ENCODE measurements at regions not wholly inside any gene's neighbourhood (a gene's known extent, or its start where the extent isn't known, plus 50 kb on each side); places are given as distances from the start of the nearest gene placed in this dataset.

DNA sequence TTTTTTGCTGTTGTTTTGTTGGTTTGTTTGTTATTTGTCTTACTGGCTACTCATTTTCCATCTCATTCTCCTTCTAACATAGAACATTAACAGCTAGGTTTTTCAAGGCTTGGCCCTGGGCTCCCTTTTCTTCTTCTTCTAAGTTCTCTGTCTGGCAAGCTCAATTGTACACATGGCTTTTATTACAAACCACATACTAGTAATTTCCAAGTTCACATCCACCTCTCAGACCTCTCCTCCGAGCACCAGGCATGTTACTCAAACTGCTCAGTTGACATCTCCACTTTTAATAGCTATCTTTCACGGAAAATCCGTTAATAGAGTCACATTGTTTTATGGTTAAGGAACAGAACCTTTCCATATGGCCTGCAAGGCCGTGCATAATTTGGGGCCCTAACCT lies 736.9 kb upstream of the ADAMTS5 start:
- no peak overlapping the region for H3K4me3 ChIP-seq (ENCODE audit: low read depth, low read length)
- no peak overlapping the region for H3K27ac ChIP-seq (ENCODE audit: low read depth, low read length)
- no peaks in the 10 kb centered on the region for H3K79me2 ChIP-seq (ENCODE audit: control insufficient read depth, insufficient read depth, low read length, unreplicated experiment)
- H3K27me3 ChIP-seq (ENCODE audit: insufficient read depth, low read length) = no peaks in the 10 kb centered on the region
- H3K4me1 ChIP-seq (ENCODE audit: control insufficient read depth, insufficient read depth, low read length, unreplicated experiment) = peaks cover 6% of the 10 kb centered on the region
- no peaks in the 10 kb centered on the region for H3K36me3 ChIP-seq (ENCODE audit: insufficient read depth, low read length)
- H2AFZ ChIP-seq (ENCODE audit: low read length, unreplicated experiment) = no peak overlapping the region

DNA sequence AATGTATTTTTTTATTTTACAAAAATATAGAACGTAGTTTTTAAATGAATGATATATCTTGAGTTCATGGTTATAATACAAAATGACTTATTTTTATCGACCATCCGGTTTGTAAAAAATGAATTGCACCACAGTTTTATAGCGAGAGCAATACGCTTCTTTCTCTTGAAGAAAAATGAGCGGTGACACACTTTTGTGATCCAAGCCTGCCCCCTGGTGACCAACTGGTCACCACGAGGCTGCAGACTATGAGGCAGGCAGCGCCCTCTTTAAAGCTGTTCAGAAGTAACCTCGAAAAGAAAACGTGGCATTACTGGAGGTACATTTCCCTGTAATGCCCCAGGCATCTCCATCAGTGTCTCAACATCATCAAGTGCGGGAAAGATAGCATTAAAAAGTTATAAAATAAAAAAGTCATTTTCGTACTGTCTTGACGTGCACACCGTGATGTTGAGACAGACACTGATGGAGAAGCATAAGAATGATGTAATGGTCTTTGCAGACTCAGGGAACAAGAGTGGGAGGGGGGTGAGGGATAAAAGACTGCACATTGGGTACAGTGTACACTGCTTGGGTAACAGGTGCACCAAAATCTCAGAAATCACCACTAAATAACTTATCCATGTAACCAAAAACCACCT lies 734.2 kb upstream of the ADAMTS5 start:
- H2AFZ ChIP-seq (ENCODE audit: low read length, unreplicated experiment) = no peak overlapping the region

DNA sequence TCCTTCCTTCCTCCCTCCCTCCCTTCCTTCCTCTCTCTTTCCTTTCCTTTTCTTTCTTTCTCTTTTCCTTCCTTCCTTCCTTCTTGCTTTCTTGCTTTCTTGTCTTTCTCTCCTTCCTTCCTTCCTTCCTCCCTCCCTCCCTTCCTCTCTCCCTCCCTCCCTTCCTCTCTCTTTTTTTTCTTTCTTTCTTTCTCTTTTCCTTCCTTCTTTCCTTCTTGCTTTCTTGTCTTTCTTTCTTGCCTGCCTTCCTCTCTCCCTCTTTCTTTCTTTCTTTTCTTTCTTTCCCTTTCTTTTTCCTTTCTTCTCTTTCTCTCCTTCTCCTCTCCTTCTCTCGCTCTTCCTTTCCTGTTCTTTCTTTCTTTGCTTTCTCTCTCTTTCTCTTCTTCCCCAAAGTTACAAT lies 728.4 kb upstream of the ADAMTS5 start:
- Histone ChIP-seq H3K27ac (ENCODE audit: low read depth, low read length) (no peak overlapping the region), H3K79me2 (ENCODE audit: control insufficient read depth, insufficient read depth, low read length, unreplicated experiment) (no peaks in the 10 kb centered on the region), H2AFZ (ENCODE audit: low read length, unreplicated experiment) (no peak overlapping the region), H3K36me3 (ENCODE audit: insufficient read depth, low read length) (no peaks in the 10 kb centered on the region), H3K27me3 (ENCODE audit: insufficient read depth, low read length) (no peaks in the 10 kb centered on the region), H3K4me1 (ENCODE audit: control insufficient read depth, insufficient read depth, low read length, unreplicated experiment) (peaks cover 6% of the 10 kb centered on the region), H3K4me3 (ENCODE audit: low read depth, low read length) (no peak overlapping the region)

More for the DNA sequence above, 734.2 kb upstream of the ADAMTS5 start:
- Histone ChIP-seq H3K27me3 (ENCODE audit: insufficient read depth, low read length) (no peaks in the 10 kb centered on the region), H3K4me3 (ENCODE audit: low read depth, low read length) (no peak overlapping the region), H3K4me1 (ENCODE audit: control insufficient read depth, insufficient read depth, low read length, unreplicated experiment) (peaks cover 6% of the 10 kb centered on the region), H3K79me2 (ENCODE audit: control insufficient read depth, insufficient read depth, low read length, unreplicated experiment) (no peaks in the 10 kb centered on the region), H3K36me3 (ENCODE audit: insufficient read depth, low read length) (no peaks in the 10 kb centered on the region), H3K27ac (ENCODE audit: low read depth, low read length) (peak overlapping the region; percentile 51; the same call in 1 of the 2 replicates)

DNA sequence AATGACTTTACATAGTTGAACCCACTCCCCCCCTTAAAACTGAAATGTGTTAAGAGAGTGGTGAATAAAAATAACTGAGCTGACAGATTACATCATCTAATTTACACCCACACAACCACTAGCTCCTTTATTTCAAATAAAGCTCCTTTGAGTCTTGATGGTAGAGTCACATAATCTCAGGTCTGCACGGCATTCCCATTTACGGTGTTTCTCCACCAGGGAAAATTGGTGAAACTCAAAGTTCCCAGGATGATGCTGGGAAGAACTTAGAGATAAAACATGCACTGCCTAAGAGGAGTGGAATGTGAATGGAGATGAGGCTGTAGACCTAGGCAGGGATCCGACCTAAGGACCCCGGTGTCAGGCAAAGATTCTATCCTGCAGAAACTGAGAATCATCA lies 727.8 kb upstream of the ADAMTS5 start:
- Histone ChIP-seq H3K4me1 (ENCODE audit: control insufficient read depth, insufficient read depth, low read length, unreplicated experiment) (peaks cover 4% of the 10 kb centered on the region), H3K79me2 (ENCODE audit: control insufficient read depth, insufficient read depth, low read length, unreplicated experiment) (no peaks in the 10 kb centered on the region), H3K36me3 (ENCODE audit: insufficient read depth, low read length) (no peaks in the 10 kb centered on the region), H3K4me3 (ENCODE audit: low read depth, low read length) (no peak overlapping the region), H3K27me3 (ENCODE audit: insufficient read depth, low read length) (no peaks in the 10 kb centered on the region), H2AFZ (ENCODE audit: low read length, unreplicated experiment) (no peak overlapping the region), H3K27ac (ENCODE audit: low read depth, low read length) (no peak overlapping the region)

DNA sequence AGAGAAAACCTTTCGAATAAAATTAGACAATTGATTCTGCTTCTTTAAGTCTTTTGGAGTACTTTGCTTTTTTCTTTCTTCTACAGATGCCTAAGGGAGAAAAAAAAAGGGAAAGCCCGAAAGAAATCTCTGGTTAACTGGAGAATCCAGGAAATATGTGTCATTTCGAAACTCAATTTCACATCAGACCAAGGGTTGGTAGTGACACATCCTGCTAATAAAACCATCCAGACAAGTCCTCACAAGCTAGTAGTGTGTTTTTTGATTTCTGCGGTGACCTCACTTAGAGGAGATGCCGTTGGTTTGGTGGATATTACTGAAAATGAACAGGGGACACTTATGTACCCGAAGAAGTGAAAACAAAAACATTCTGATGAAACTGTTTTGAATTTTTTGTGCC lies 726.5 kb upstream of the ADAMTS5 start:
- Histone ChIP-seq H3K27me3 (ENCODE audit: insufficient read depth, low read length) (no peaks in the 10 kb centered on the region), H3K27ac (ENCODE audit: low read depth, low read length) (peak overlapping the region; percentile 77), H2AFZ (ENCODE audit: low read length, unreplicated experiment) (peak overlapping the region; percentile 52), H3K79me2 (ENCODE audit: control insufficient read depth, insufficient read depth, low read length, unreplicated experiment) (no peaks in the 10 kb centered on the region), H3K4me3 (ENCODE audit: low read depth, low read length) (no peak overlapping the region), H3K4me1 (ENCODE audit: control insufficient read depth, insufficient read depth, low read length, unreplicated experiment) (peaks cover 4% of the 10 kb centered on the region), H3K36me3 (ENCODE audit: insufficient read depth, low read length) (0 out of 2 replicates have a peak, but pooled peaks cover 2% of the 10 kb centered on the region)

DNA sequence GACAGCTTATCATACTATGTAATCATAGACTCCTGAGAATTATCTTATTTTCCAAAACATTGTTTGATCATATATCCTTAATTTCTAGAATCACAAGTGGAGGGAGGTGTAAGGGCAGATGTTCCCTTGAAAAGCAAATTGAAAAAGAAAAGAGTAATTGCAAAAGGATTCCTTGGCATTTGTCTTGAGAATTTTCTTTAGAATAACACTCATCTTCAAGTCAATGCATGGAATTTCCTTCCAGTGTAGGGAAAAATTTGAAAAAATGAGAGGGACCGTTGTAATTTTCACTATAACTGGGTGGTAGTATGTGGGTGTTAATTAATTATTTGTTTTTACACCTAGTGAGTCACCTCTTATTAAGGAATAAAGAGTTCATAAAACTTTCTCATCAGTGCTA lies 724.6 kb upstream of the ADAMTS5 start:
- H3K36me3 ChIP-seq (ENCODE audit: insufficient read depth, low read length) = 0 out of 2 replicates have a peak, but pooled peaks cover 10% of the 10 kb centered on the region
- no peak overlapping the region for H3K4me3 ChIP-seq (ENCODE audit: low read depth, low read length)
- no peak overlapping the region for H3K27ac ChIP-seq (ENCODE audit: low read depth, low read length)
- H3K4me1 ChIP-seq (ENCODE audit: control insufficient read depth, insufficient read depth, low read length, unreplicated experiment) = peaks cover 4% of the 10 kb centered on the region
- no peaks in the 10 kb centered on the region for H3K27me3 ChIP-seq (ENCODE audit: insufficient read depth, low read length)
- no peak overlapping the region for H2AFZ ChIP-seq (ENCODE audit: low read length, unreplicated experiment)
- no peaks in the 10 kb centered on the region for H3K79me2 ChIP-seq (ENCODE audit: control insufficient read depth, insufficient read depth, low read length, unreplicated experiment)

DNA sequence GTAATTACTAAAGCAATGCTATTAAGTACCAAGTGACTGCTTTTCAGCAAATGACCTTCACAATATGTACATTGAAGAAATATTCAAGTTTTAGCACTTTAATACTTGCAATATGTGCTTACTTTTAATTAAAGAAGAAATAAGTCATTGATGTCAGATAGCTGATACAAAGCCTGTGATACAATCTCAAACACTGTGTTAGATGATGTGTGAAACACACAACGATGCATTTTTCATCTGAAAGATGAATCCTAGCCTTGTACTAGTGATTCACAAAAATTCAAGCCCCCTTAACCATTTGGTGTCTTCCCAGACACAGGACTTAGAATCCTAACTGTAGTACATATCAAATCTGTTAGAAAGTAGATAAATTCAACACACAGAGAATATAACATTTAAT lies 724.1 kb upstream of the ADAMTS5 start:
- H2AFZ ChIP-seq (ENCODE audit: low read length, unreplicated experiment) = peak overlapping the region; percentile 4
- no peak overlapping the region for H3K4me3 ChIP-seq (ENCODE audit: low read depth, low read length)
- peaks cover 4% of the 10 kb centered on the region for H3K4me1 ChIP-seq (ENCODE audit: control insufficient read depth, insufficient read depth, low read length, unreplicated experiment)
- 0 out of 2 replicates have a peak, but pooled peaks cover 10% of the 10 kb centered on the region for H3K36me3 ChIP-seq (ENCODE audit: insufficient read depth, low read length)
- H3K79me2 ChIP-seq (ENCODE audit: control insufficient read depth, insufficient read depth, low read length, unreplicated experiment) = no peaks in the 10 kb centered on the region
- no peak overlapping the region for H3K27ac ChIP-seq (ENCODE audit: low read depth, low read length)
- H3K27me3 ChIP-seq (ENCODE audit: insufficient read depth, low read length) = no peaks in the 10 kb centered on the region

DNA sequence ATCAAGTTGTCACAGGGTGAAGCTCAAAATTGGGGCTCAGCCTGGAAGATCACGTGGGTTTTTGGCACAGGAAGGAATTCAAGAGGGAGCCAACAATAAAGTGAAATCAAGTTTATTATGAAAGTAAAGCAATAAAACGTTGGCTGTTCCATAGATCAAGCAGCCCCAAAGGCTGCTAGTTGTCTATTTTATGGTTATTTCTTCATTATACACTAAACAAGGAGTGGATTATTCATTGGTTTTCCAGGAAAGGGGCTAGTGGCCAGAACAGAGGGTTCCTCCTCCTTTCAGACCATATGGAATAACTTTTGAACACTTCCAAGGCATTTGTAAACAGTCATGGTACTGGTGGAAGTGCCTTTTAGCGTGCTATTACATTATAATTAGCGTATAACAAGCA lies 723.5 kb upstream of the ADAMTS5 start:
- Histone ChIP-seq H3K27ac (ENCODE audit: low read depth, low read length) (no peak overlapping the region), H3K79me2 (ENCODE audit: control insufficient read depth, insufficient read depth, low read length, unreplicated experiment) (no peaks in the 10 kb centered on the region), H2AFZ (ENCODE audit: low read length, unreplicated experiment) (no peak overlapping the region), H3K4me3 (ENCODE audit: low read depth, low read length) (no peak overlapping the region), H3K36me3 (ENCODE audit: insufficient read depth, low read length) (0 out of 2 replicates have a peak, but pooled peaks cover 10% of the 10 kb centered on the region), H3K4me1 (ENCODE audit: control insufficient read depth, insufficient read depth, low read length, unreplicated experiment) (peaks cover 4% of the 10 kb centered on the region), H3K27me3 (ENCODE audit: insufficient read depth, low read length) (no peaks in the 10 kb centered on the region)

DNA sequence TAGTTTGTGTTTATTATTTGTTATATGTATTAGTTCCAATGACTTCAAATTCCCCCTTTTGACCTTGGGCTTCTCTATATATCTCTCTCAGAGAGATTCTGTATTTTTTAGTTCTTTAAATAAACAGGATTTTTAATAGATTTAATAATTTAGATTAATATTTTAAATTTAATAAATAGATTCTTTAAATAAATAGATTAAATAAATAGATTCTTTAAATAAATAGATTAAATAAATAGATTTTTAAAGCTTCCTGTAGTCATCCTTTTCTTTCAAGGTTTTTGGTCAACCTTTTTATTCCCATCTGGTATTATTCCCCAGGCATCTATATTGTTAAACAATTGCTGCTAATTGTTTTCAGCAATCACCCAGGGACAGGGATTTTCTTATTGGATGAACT lies 721.9 kb upstream of the ADAMTS5 start:
- Histone ChIP-seq H3K27me3 (ENCODE audit: insufficient read depth, low read length) (no peaks in the 10 kb centered on the region), H3K4me1 (ENCODE audit: control insufficient read depth, insufficient read depth, low read length, unreplicated experiment) (peaks cover 4% of the 10 kb centered on the region), H3K79me2 (ENCODE audit: control insufficient read depth, insufficient read depth, low read length, unreplicated experiment) (no peaks in the 10 kb centered on the region), H3K27ac (ENCODE audit: low read depth, low read length) (no peak overlapping the region), H2AFZ (ENCODE audit: low read length, unreplicated experiment) (no peak overlapping the region), H3K4me3 (ENCODE audit: low read depth, low read length) (no peak overlapping the region), H3K36me3 (ENCODE audit: insufficient read depth, low read length) (0 out of 2 replicates have a peak, but pooled peaks cover 10% of the 10 kb centered on the region)

DNA sequence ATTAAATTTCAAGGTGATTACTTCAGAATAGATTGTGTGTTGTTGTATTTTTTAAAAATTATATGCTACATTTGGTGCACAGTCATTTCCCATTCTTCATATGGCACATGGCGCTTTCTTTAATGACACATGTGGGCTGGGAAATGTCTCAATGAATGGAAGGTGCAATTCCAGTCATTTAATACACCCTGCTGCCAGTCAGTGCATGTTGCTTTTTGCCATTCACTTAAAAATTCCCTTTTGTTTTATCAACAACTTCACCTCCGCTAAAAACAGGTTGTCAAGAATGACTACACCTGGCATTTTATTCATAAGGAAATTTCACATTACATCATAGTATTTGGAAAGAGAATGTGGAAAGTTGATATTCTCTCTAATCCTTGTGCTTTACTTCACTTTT lies 716.4 kb upstream of the ADAMTS5 start:
- no peaks in the 10 kb centered on the region for H3K27me3 ChIP-seq (ENCODE audit: insufficient read depth, low read length)
- H2AFZ ChIP-seq (ENCODE audit: low read length, unreplicated experiment) = no peak overlapping the region
- no peaks in the 10 kb centered on the region for H3K79me2 ChIP-seq (ENCODE audit: control insufficient read depth, insufficient read depth, low read length, unreplicated experiment)
- H3K36me3 ChIP-seq (ENCODE audit: insufficient read depth, low read length) = 0 out of 2 replicates have a peak, but pooled peaks cover 7% of the 10 kb centered on the region
- no peak overlapping the region for H3K4me3 ChIP-seq (ENCODE audit: low read depth, low read length)
- H3K4me1 ChIP-seq (ENCODE audit: control insufficient read depth, insufficient read depth, low read length, unreplicated experiment) = peaks cover 24% of the 10 kb centered on the region
- no peak overlapping the region for H3K27ac ChIP-seq (ENCODE audit: low read depth, low read length)

DNA sequence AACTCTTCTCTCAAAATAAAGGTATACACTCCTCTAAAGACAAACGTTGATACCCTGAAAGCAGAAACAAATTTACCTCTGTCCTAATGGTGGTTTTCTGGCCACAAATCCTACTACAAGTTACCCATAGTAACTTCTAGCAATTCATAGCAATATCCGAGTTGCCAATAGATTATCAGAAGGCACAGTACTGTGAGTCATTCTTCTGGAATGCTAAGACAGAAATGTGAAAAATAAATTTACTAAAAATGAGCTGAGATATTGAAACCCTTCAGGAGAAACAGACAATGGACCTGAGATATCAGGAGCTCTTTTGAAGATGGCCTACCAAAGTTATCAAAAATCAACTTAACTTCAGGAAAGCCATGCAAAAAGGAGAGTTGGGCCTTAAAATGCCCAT lies 715.0 kb upstream of the ADAMTS5 start:
- peaks cover 24% of the 10 kb centered on the region for H3K4me1 ChIP-seq (ENCODE audit: control insufficient read depth, insufficient read depth, low read length, unreplicated experiment)
- no peaks in the 10 kb centered on the region for H3K27me3 ChIP-seq (ENCODE audit: insufficient read depth, low read length)
- H3K36me3 ChIP-seq (ENCODE audit: insufficient read depth, low read length) = no peaks in the 10 kb centered on the region
- peak overlapping the region; percentile 95 for H3K27ac ChIP-seq (ENCODE audit: low read depth, low read length)
- H2AFZ ChIP-seq (ENCODE audit: low read length, unreplicated experiment) = peak overlapping the region; percentile 56
- no peak overlapping the region for H3K4me3 ChIP-seq (ENCODE audit: low read depth, low read length)
- H3K79me2 ChIP-seq (ENCODE audit: control insufficient read depth, insufficient read depth, low read length, unreplicated experiment) = no peaks in the 10 kb centered on the region
